GM23338 (cell line): ENCODE measurements at regions not wholly inside any gene's neighbourhood (a gene's known extent, or its start where the extent isn't known, plus 50 kb on each side); places are given as distances from the start of the nearest gene placed in this dataset.

ENCODE experiments used
- ATAC-seq: fragments of 200-7000 bp; cut with Tn5 transposase; 3 replicates; pipeline ENCODE4 v1.9.1; 2020
- DNase-seq: peaks from one replicate; pipeline ENCODE4 v3.0.0-alpha.2; 2015; ENCODE audit warnings: low spot score
- H2AFZ ChIP-seq: fragments of 200-600 bp; sonication (generic); 2 replicates; pipeline ENCODE4 v1.8.0; 2016; ENCODE audit warnings: antibody characterized with exemption, mild to moderate bottlenecking, moderate library complexity
- H3F3A ChIP-seq: fragments of 200-600 bp; sonication (generic); replicated peaks from 2 replicates; pipeline ENCODE4 v1.8.0; 2017; ENCODE audit warnings: antibody characterized with exemption, mixed run types, low read depth
- H3K27ac ChIP-seq: fragments of 200-600 bp; sonication (generic); 2 replicates; pipeline ENCODE4 v1.6.1; 2016; ENCODE audit warnings: low read depth
- H3K27me3 ChIP-seq: fragments of 200-600 bp; sonication (generic); 2 replicates; pipeline ENCODE4 v1.8.0; 2016; ENCODE audit warnings: mild to moderate bottlenecking, mixed run types, moderate library complexity; ENCODE audit not compliant: insufficient read depth
- H3K36me3 ChIP-seq: fragments of 200-600 bp; sonication (generic); 2 replicates; pipeline ENCODE4 v1.8.0; 2016; ENCODE audit warnings: mild to moderate bottlenecking; ENCODE audit not compliant: insufficient read depth
- H3K4me1 ChIP-seq: fragments of 200-600 bp; sonication (generic); 2 replicates; pipeline ENCODE4 v1.8.0; 2016; ENCODE audit warnings: mild to moderate bottlenecking, moderate library complexity; ENCODE audit not compliant: insufficient read depth
- H3K4me2 ChIP-seq: fragments of 200-600 bp; sonication (generic); 2 replicates; pipeline ENCODE4 v1.7.1; 2017; ENCODE audit warnings: mixed run types
- H3K4me3 ChIP-seq: fragments of 200-600 bp; sonication (generic); 2 replicates; pipeline ENCODE4 v1.6.1; 2016; ENCODE audit warnings: mixed run types
- H3K79me2 ChIP-seq: fragments of 200-600 bp; sonication (generic); replicated peaks from 2 replicates; pipeline ENCODE4 v1.8.0; 2017; ENCODE audit warnings: mild to moderate bottlenecking; ENCODE audit not compliant: insufficient read depth
- H3K9me2 ChIP-seq: fragments of 200-600 bp; sonication (generic); 2 replicates; pipeline ENCODE4 v1.8.0; 2017; ENCODE audit not compliant: insufficient read depth
- H4K20me1 ChIP-seq: fragments of 200-600 bp; sonication (generic); replicated peaks from 2 replicates; pipeline ENCODE4 v1.8.0; 2017; ENCODE audit warnings: mild to moderate bottlenecking; ENCODE audit not compliant: insufficient read depth
- H3K27ac Mint-ChIP-seq: 2 replicates; pipeline ENCODE4 v1.8.0; 2020; ENCODE audit warnings: inconsistent platforms, mild to moderate bottlenecking, moderate library complexity, mixed read lengths
- H3K27me3 Mint-ChIP-seq: 3 replicates; pipeline ENCODE4 v1.8.0; 2022; ENCODE audit warnings: low read depth, mild to moderate bottlenecking, moderate library complexity, mixed read lengths, inconsistent platforms; ENCODE audit not compliant: insufficient read depth, poor library complexity
- H3K36me3 Mint-ChIP-seq: 3 replicates; pipeline ENCODE4 v1.8.0; 2021; ENCODE audit warnings: low read depth, mild to moderate bottlenecking, inconsistent platforms, moderate library complexity, mixed read lengths
- H3K4me1 Mint-ChIP-seq: 3 replicates; pipeline ENCODE4 v1.8.0; 2020; ENCODE audit warnings: mild to moderate bottlenecking, inconsistent platforms, mixed read lengths
- H3K4me3 Mint-ChIP-seq: 3 replicates; pipeline ENCODE4 v1.8.0; 2021; ENCODE audit warnings: moderate library complexity, mild to moderate bottlenecking, inconsistent platforms, mixed read lengths
- H3K9me3 Mint-ChIP-seq: 3 replicates; pipeline ENCODE4 v1.8.0; 2020; ENCODE audit warnings: moderate library complexity, mild to moderate bottlenecking, inconsistent platforms, mixed read lengths
- CREB1 ChIP-seq: fragments of 250-450 bp; sonication (Bioruptor Pico); IDR thresholded peaks from 2 replicates; pipeline ENCODE4 v1.5.0; 2020; ENCODE audit warnings: low read depth, mild to moderate bottlenecking, moderate library complexity
- CTCF ChIP-seq, 2 experiments: fragments of 200-600 bp in 1 of 2; sonication (generic) in 1 of 2; conservative IDR thresholded peaks; 2 replicates each; pipeline versions ENCODE4 v1.5.1 to v1.6.1; 2016 to 2017; ENCODE audit warnings: antibody characterized with exemption in 2 of 2, low read depth in 2 of 2, mild to moderate bottlenecking in 2 of 2, moderate library complexity in 1 of 2
- ETS1 ChIP-seq: IDR thresholded peaks from 2 replicates; pipeline ENCODE4 v1.6.1; 2016; ENCODE audit warnings: antibody characterized with exemption
- EZH2 ChIP-seq: fragments of 200-600 bp; sonication (generic); IDR thresholded peaks from one replicate; pipeline ENCODE4 v1.8.0; 2017; ENCODE audit warnings: antibody characterized with exemption, mild to moderate bottlenecking, low read depth; ENCODE audit not compliant: unreplicated experiment
- EZH2phosphoT487 ChIP-seq: fragments of 200-600 bp; sonication (generic); IDR thresholded peaks from one replicate; pipeline ENCODE4 v1.8.1; 2018; ENCODE audit warnings: antibody characterized with exemption; ENCODE audit not compliant: unreplicated experiment
- JUNB ChIP-seq: IDR thresholded peaks from one replicate; pipeline ENCODE4 v1.6.1; 2016; ENCODE audit warnings: antibody characterized with exemption; ENCODE audit not compliant: unreplicated experiment
- NANOG ChIP-seq: IDR thresholded peaks from 2 replicates; pipeline ENCODE4 v1.6.1; 2016; ENCODE audit warnings: antibody characterized with exemption, borderline replicate concordance
- POLR2AphosphoS5 ChIP-seq: IDR thresholded peaks from 2 replicates; pipeline ENCODE4 v1.6.1; 2016; ENCODE audit warnings: antibody characterized with exemption, low read depth
- REST ChIP-seq: IDR thresholded peaks from one replicate; pipeline ENCODE4 v1.6.1; 2018; ENCODE audit warnings: antibody characterized with exemption; ENCODE audit not compliant: unreplicated experiment
- STAT1 ChIP-seq: IDR thresholded peaks from one replicate; pipeline ENCODE4 v1.6.1; 2016; ENCODE audit warnings: antibody characterized with exemption; ENCODE audit not compliant: unreplicated experiment
- ZNF114 ChIP-seq: fragments of 250-450 bp; sonication (Bioruptor Pico); IDR thresholded peaks from 2 replicates; pipeline ENCODE4 v1.5.0; 2020; ENCODE audit warnings: mild to moderate bottlenecking, moderate library complexity
- ZNF331 ChIP-seq: fragments of 250-450 bp; sonication (Bioruptor Pico); IDR thresholded peaks from 2 replicates; pipeline ENCODE4 v1.5.0; 2020; ENCODE audit warnings: low read depth, mild to moderate bottlenecking, moderate library complexity
- ZNF462 ChIP-seq: fragments of 250-450 bp; sonication (Bioruptor Pico); IDR thresholded peaks from 2 replicates; pipeline ENCODE4 v1.5.0; 2020; ENCODE audit warnings: mild to moderate bottlenecking, moderate library complexity

- ATAC-seq (no peak), DNase-seq (no peak)
- no peak overlapping the region for H3K4me2 ChIP-seq
- no peaks in the 10 kb centered on the region for H3K4me1 ChIP-seq
- Mint-ChIP-seq H3K4me1 (peaks cover 2% of the 10 kb centered on the region; the same call in 2 of the 3 replicates), H3K36me3 (no peaks in the 10 kb centered on the region), H3K27ac (no peak overlapping the region), H3K4me3 (no peak overlapping the region), H3K9me3 (no peaks in the 10 kb centered on the region), H3K27me3 (peaks cover 2% of the 10 kb centered on the region)
- H4K20me1 ChIP-seq, result no peaks in the 10 kb centered on the region
- no peaks in the 10 kb centered on the region for H3F3A ChIP-seq
- peaks cover 18% of the 10 kb centered on the region; the same call in 1 of the 2 replicates for H3K9me2 ChIP-seq
- H3K27me3 ChIP-seq, result no peaks in the 10 kb centered on the region
- TF ChIP-seq NANOG, result no peak
- TF ChIP-seq STAT1, result no peak
- no peak for TF ChIP-seq ZNF462 (CRISPR knock-in tag)
- no peak for TF ChIP-seq CREB1 (CRISPR knock-in tag)
- TF ChIP-seq POLR2AphosphoS5, result no peak
- TF ChIP-seq CTCF (conservative IDR thresholded peaks at IDR 0.05; ENCODE audit: low read depth in 2 of 2), result no peak
- TF ChIP-seq JUNB, result no peak
- no peak for TF ChIP-seq ZNF331 (CRISPR knock-in tag)
- TF ChIP-seq REST, result no peak
- TF ChIP-seq EZH2phosphoT487, result no peak
- TF ChIP-seq EZH2, result no peak
- no peak for TF ChIP-seq ZNF114 (CRISPR knock-in tag)
- TF ChIP-seq ETS1, result no peak
- H3K36me3 ChIP-seq, result no peaks in the 10 kb centered on the region
- H3K79me2 ChIP-seq, result no peaks in the 10 kb centered on the region
- H3K4me3 ChIP-seq, result no peak overlapping the region
- no peak overlapping the region for H3K27ac ChIP-seq
- H2AFZ ChIP-seq, result no peak overlapping the region
These were observed 90.2 kb upstream of the NGF start for GRCh38 chr1:115428256-115428655.
